Endodermal cell (in vitro differentiated cells): ENCODE measurements at regions not wholly inside any gene's neighbourhood (a gene's known extent, or its start where the extent isn't known, plus 50 kb on each side); places are given as distances from the start of the nearest gene placed in this dataset.

Source experiments
- DNase-seq: peaks from one replicate; pipeline ENCODE4 v3.0.0-alpha.2; 2017
- H3K27ac ChIP-seq: 2 replicates; pipeline ENCODE4 v1.5.1; 2013; ENCODE audit warnings: mild to moderate bottlenecking, low read depth, low read length, moderate library complexity
- H3K27me3 ChIP-seq: 2 replicates; pipeline ENCODE4 v1.6.1; 2013; ENCODE audit warnings: mild to moderate bottlenecking, low read length, moderate library complexity; ENCODE audit not compliant: insufficient read depth, control insufficient read depth, poor library complexity, severe bottlenecking
- H3K36me3 ChIP-seq: 2 replicates; pipeline ENCODE4 v1.7.0; 2013; ENCODE audit warnings: mild to moderate bottlenecking, low read length, moderate library complexity; ENCODE audit not compliant: control insufficient read depth, insufficient read depth
- H3K4me1 ChIP-seq: one replicate; pipeline ENCODE4 v1.7.0; 2013; ENCODE audit warnings: low read length; ENCODE audit not compliant: control insufficient read depth, insufficient read depth
- H3K4me3 ChIP-seq: 2 replicates; pipeline ENCODE4 v1.5.1; 2013; ENCODE audit warnings: mild to moderate bottlenecking, low read length, moderate library complexity
- H3K9ac ChIP-seq: 2 replicates; pipeline ENCODE4 v1.6.1; 2013; ENCODE audit warnings: mild to moderate bottlenecking, low read length, moderate library complexity; ENCODE audit not compliant: poor library complexity, severe bottlenecking; ENCODE audit errors: extremely low read depth
- H3K9me3 ChIP-seq: 2 replicates; pipeline ENCODE4 v1.6.1; 2013; ENCODE audit warnings: mild to moderate bottlenecking, low read length, moderate library complexity; ENCODE audit not compliant: control insufficient read depth
- H3K27ac Mint-ChIP-seq: 2 replicates; pipeline ENCODE4 v1.8.0; 2020; ENCODE audit warnings: mixed read lengths
- H3K27me3 Mint-ChIP-seq: 2 replicates; pipeline ENCODE4 v1.8.0; 2021; ENCODE audit warnings: mild to moderate bottlenecking, mixed read lengths; ENCODE audit not compliant: insufficient read depth
- H3K36me3 Mint-ChIP-seq: 2 replicates; pipeline ENCODE4 v1.8.0; 2020; ENCODE audit warnings: low read depth, mixed read lengths
- H3K4me1 Mint-ChIP-seq: 2 replicates; pipeline ENCODE4 v1.8.0; 2020; ENCODE audit warnings: mixed read lengths
- H3K4me3 Mint-ChIP-seq: 2 replicates; pipeline ENCODE4 v1.8.0; 2020; ENCODE audit warnings: mild to moderate bottlenecking, moderate library complexity, mixed read lengths
- H3K9me3 Mint-ChIP-seq: 2 replicates; pipeline ENCODE4 v1.8.0; 2020; ENCODE audit warnings: mild to moderate bottlenecking, mixed read lengths
- WGBS, 2 experiments: methylation state at CpG; one replicate each; pipeline versions ENCODE4 v1.1.5 to v1.1.7; 2013; ENCODE audit warnings: missing lambda C conversion rate in 2 of 2, mixed read lengths in 1 of 2; ENCODE audit not compliant: insufficient coverage in 1 of 2, insufficient read length in 1 of 2; 5-methylcytosine and 5-hydroxymethylcytosine counted together
- TF ChIP-seq, protein P1 (sequence below): fragments of 200-600 bp; sonication (generic); conservative IDR thresholded peaks from 2 replicates; pipeline ENCODE4 v1.5.0; 2021; ENCODE audit warnings: antibody characterized with exemption, mild to moderate bottlenecking

DNA sequence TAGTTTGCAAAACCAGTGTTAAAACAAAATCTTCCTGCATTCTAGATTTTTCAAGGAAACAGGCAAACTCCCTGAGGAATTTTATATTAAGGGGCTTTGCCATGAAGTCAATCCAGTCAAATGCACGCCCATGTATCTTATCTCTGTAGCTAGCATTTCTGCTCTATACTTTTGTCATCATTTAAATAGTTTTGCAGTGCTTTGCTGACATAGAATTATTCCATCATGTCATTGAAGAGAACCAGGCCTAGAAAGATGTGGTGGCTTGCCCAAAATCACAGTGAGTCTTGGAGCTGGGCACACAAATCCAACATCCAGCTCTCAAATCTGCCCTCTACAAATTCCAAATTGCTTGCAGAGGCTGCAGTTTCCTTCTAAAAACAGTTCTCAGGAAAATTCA lies 66.7 kb upstream of the LNX1 start:
- H3K4me1 ChIP-seq, result no peaks in the 10 kb centered on the region
- no peak overlapping the region for H3K4me3 ChIP-seq
- H3K36me3 ChIP-seq, result no peaks in the 10 kb centered on the region
- no peak overlapping the region for H3K27ac Mint-ChIP-seq
- no peaks in the 10 kb centered on the region for H3K4me1 Mint-ChIP-seq
- H3K4me3 Mint-ChIP-seq, result no peak overlapping the region
- 86 to 92% methylated on average over 1 of the region's 1 CpG for WGBS, 2 experiments
- H3K9me3 Mint-ChIP-seq, result no peaks in the 10 kb centered on the region
- peaks cover 11% of the 10 kb centered on the region for H3K27me3 ChIP-seq
- no peak overlapping the region for H3K27ac ChIP-seq
- H3K9ac ChIP-seq, result no peak overlapping the region
- no peaks in the 10 kb centered on the region for H3K9me3 ChIP-seq
- TF ChIP-seq, protein P1, sequence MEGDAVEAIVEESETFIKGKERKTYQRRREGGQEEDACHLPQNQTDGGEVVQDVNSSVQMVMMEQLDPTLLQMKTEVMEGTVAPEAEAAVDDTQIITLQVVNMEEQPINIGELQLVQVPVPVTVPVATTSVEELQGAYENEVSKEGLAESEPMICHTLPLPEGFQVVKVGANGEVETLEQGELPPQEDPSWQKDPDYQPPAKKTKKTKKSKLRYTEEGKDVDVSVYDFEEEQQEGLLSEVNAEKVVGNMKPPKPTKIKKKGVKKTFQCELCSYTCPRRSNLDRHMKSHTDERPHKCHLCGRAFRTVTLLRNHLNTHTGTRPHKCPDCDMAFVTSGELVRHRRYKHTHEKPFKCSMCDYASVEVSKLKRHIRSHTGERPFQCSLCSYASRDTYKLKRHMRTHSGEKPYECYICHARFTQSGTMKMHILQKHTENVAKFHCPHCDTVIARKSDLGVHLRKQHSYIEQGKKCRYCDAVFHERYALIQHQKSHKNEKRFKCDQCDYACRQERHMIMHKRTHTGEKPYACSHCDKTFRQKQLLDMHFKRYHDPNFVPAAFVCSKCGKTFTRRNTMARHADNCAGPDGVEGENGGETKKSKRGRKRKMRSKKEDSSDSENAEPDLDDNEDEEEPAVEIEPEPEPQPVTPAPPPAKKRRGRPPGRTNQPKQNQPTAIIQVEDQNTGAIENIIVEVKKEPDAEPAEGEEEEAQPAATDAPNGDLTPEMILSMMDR, result no peak
- no peak for DNase-seq
- H3K36me3 Mint-ChIP-seq, result no peaks in the 10 kb centered on the region
- H3K27me3 Mint-ChIP-seq, result peaks cover 26% of the 10 kb centered on the region

DNA sequence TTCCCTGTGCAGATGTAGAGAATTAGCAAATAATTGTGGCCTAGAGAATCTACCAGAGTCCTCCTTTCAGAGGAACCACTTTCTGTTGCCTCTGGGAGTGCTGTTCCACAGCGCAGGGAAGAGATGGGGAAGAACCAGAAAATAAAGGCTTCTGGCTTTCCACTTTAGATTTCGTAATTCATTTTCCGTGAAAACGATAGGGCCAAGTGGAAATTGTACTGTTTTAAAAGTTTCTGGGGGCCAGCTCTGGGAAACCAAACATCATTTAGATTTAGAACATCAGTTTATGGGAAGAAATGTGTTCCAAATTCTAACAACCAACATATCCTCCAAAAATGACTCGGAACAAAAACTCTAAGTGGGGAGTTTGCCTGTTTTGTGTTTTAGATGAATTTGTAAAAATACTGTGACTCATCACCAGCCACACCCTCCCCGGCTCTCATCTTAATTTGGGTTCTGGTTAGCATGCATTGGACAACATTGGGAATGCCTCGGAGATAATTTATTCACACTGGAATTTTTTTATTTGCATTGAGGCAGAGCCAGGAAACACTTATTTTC lies 65.2 kb upstream of the LNX1 start:
- Histone ChIP-seq H3K9me3 (no peaks in the 10 kb centered on the region), H3K27me3 (peaks cover 11% of the 10 kb centered on the region), H3K27ac (no peak overlapping the region), H3K4me1 (no peaks in the 10 kb centered on the region), H3K4me3 (no peak overlapping the region), H3K9ac (no peak overlapping the region), H3K36me3 (no peaks in the 10 kb centered on the region)
- H3K36me3 Mint-ChIP-seq, result no peaks in the 10 kb centered on the region
- no peaks in the 10 kb centered on the region for H3K4me1 Mint-ChIP-seq
- WGBS, 2 experiments, result 92% methylated on average over 2 to 7 of the region's 7 CpGs
- TF ChIP-seq, protein P1, result peak; percentile 65
- H3K27ac Mint-ChIP-seq, result no peak overlapping the region
- peaks cover 22% of the 10 kb centered on the region for H3K27me3 Mint-ChIP-seq
- no peak overlapping the region for H3K4me3 Mint-ChIP-seq
- H3K9me3 Mint-ChIP-seq, result no peaks in the 10 kb centered on the region
- no peak for DNase-seq

DNA sequence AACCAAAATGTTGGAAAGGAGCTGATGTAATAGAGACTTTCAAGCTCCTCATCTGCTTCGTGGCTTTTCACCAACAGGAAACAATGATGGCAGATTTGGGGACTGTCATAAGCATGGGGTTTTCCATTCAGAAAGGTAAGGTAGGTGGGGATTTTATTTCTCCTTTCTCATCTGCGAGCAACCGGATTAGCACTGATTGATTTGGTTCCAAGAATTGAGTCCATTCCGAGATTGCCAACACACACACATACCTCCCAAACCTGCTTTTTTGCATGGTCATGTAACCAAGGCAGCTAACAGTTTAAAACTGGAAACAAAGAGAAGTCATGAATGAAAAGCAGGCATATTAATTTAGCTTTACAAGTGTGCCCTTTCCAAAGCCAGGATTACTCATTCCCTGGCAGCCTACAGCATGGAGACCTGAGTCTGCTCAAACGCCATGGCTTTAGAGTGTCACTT lies 63.0 kb upstream of the LNX1 start:
- 94 to 95% methylated on average over 4 to 5 of the region's 5 CpGs for WGBS, 2 experiments
- H3K4me3 Mint-ChIP-seq, result no peak overlapping the region
- DNase-seq, result no peak
- H3K36me3 Mint-ChIP-seq, result no peaks in the 10 kb centered on the region
- no peaks in the 10 kb centered on the region for H3K4me1 Mint-ChIP-seq
- H3K36me3 ChIP-seq, result no peaks in the 10 kb centered on the region
- H3K4me1 ChIP-seq, result no peaks in the 10 kb centered on the region
- H3K9ac ChIP-seq, result no peak overlapping the region
- H3K9me3 Mint-ChIP-seq, result no peaks in the 10 kb centered on the region
- no peak overlapping the region for H3K27ac ChIP-seq
- no peak overlapping the region for H3K4me3 ChIP-seq
- TF ChIP-seq, protein P1, result no peak
- H3K27ac Mint-ChIP-seq, result no peak overlapping the region
- H3K27me3 ChIP-seq, result peaks cover 11% of the 10 kb centered on the region
- H3K27me3 Mint-ChIP-seq, result peaks cover 15% of the 10 kb centered on the region
- H3K9me3 ChIP-seq, result no peaks in the 10 kb centered on the region
